ENCODE measurements at regions not wholly inside any gene's neighbourhood (a gene's known extent, or its start where the extent isn't known, plus 50 kb on each side); places are given as distances from the start of the nearest gene placed in this dataset.

DNA sequence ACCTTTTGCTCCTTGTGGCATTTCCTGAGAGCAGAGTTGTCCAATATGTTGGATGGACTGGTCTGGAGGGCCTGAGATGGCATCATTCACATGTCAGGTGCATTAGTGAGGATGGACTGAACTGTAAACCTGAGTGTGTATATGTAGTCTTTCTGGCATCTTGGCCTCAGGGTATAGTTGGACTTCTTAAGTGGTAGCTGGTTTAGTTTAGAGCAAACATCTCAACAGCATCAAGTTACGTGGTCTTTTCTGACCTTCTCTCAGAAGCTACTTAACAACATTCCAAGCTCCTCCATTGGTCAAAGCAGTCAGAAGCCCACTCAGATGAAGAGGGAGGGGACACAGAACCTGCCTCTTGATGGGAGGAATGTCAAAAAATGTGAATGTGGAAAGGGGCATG, 829.9 kb downstream of the METTL15 start:
- no peak overlapping the region for H3K27ac Mint-ChIP-seq (ENCODE audit: unreplicated experiment)
- H3K4me3 Mint-ChIP-seq (ENCODE audit: unreplicated experiment): no peak overlapping the region
- peaks cover 7% of the 10 kb centered on the region for H3K9me3 Mint-ChIP-seq (ENCODE audit: low read depth)
- H3K27me3 Mint-ChIP-seq (ENCODE audit: low read depth): no peaks in the 10 kb centered on the region
- TF ChIP-seq, protein P1, sequence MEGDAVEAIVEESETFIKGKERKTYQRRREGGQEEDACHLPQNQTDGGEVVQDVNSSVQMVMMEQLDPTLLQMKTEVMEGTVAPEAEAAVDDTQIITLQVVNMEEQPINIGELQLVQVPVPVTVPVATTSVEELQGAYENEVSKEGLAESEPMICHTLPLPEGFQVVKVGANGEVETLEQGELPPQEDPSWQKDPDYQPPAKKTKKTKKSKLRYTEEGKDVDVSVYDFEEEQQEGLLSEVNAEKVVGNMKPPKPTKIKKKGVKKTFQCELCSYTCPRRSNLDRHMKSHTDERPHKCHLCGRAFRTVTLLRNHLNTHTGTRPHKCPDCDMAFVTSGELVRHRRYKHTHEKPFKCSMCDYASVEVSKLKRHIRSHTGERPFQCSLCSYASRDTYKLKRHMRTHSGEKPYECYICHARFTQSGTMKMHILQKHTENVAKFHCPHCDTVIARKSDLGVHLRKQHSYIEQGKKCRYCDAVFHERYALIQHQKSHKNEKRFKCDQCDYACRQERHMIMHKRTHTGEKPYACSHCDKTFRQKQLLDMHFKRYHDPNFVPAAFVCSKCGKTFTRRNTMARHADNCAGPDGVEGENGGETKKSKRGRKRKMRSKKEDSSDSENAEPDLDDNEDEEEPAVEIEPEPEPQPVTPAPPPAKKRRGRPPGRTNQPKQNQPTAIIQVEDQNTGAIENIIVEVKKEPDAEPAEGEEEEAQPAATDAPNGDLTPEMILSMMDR (IDR thresholded peaks at IDR 0.05): no peak
- H3K4me1 Mint-ChIP-seq (ENCODE audit: low read depth): no peaks in the 10 kb centered on the region
- H3K36me3 Mint-ChIP-seq (ENCODE audit: low read depth): peaks cover 2% of the 10 kb centered on the region
- DNase-seq (ENCODE audit: low spot score): no peak

GRCh38 chr11:28932940-28933339, 824.8 kb downstream of the METTL15 start:
- Mint-ChIP-seq H3K27me3 (ENCODE audit: low read depth) (no peaks in the 10 kb centered on the region), H3K9me3 (ENCODE audit: low read depth) (peaks cover 27% of the 10 kb centered on the region), H3K4me1 (ENCODE audit: low read depth) (no peaks in the 10 kb centered on the region), H3K4me3 (ENCODE audit: unreplicated experiment) (no peak overlapping the region), H3K27ac (ENCODE audit: unreplicated experiment) (no peak overlapping the region), H3K36me3 (ENCODE audit: low read depth) (peaks cover 8% of the 10 kb centered on the region)
- TF ChIP-seq, protein P1 (IDR thresholded peaks at IDR 0.05): no peak
- no peak for DNase-seq (ENCODE audit: low spot score)

DNA sequence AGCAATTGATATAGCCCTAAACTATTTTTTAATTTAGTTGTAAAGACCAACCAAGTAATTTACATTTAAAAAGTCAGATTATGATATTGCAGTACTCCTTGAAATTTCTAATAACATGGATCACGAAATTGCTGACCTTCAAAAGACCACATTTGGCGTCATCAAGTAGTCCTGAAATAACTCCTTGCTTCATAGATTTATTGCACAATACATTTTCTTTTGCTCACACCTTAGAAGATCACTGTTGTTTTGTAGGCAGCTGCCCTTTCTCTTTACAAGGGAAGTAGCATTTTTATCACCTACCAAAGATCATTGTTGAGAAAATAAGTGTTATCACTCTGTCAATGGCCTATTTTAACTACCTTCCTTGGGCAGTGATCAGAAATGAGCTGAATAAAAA, 815.8 kb downstream of the METTL15 start:
- H3K4me1 Mint-ChIP-seq (ENCODE audit: low read depth): no peaks in the 10 kb centered on the region
- no peak overlapping the region for H3K27ac Mint-ChIP-seq (ENCODE audit: unreplicated experiment)
- peaks cover 7% of the 10 kb centered on the region for H3K9me3 Mint-ChIP-seq (ENCODE audit: low read depth)
- TF ChIP-seq, protein P1 (IDR thresholded peaks at IDR 0.05): no peak
- no peak overlapping the region for H3K4me3 Mint-ChIP-seq (ENCODE audit: unreplicated experiment)
- H3K36me3 Mint-ChIP-seq (ENCODE audit: low read depth): no peaks in the 10 kb centered on the region
- H3K27me3 Mint-ChIP-seq (ENCODE audit: low read depth): no peaks in the 10 kb centered on the region
- DNase-seq (ENCODE audit: low spot score): no peak

DNA sequence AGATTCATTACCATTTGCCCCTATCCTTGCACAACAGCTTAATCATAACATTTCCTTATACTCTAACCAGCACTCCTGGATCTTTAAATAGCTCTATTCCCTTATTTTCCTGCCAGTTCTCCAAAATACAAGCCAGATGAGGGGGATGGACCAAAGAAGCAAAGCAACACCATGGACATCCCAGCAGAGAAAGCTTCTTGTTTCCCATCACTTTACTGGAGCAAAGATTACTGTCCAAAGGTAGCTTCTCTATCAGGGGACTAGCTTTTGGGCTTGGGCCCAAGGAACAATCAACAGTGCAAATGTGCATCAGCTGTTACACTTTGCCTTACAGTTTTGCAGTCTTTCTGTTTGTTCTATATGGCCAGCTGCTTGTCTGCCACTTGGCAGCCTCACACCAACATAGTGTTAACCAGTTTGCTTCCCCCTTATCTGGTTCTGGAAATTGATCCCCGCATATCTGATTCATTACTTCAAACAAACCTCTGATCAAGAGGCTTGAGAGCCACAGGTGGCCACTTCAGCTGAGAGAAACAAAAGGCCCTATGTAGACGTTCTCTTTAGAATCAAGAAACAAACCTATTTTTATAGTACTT, 814.3 kb downstream of the METTL15 start:
- Mint-ChIP-seq H3K4me3 (ENCODE audit: unreplicated experiment) (no peak overlapping the region), H3K36me3 (ENCODE audit: low read depth) (no peaks in the 10 kb centered on the region), H3K9me3 (ENCODE audit: low read depth) (no peaks in the 10 kb centered on the region), H3K27me3 (ENCODE audit: low read depth) (peaks cover 1% of the 10 kb centered on the region), H3K27ac (ENCODE audit: unreplicated experiment) (no peak overlapping the region), H3K4me1 (ENCODE audit: low read depth) (no peaks in the 10 kb centered on the region)
- TF ChIP-seq, protein P1 (IDR thresholded peaks at IDR 0.05): no peak
- DNase-seq (ENCODE audit: low spot score): no peak

GRCh38 chr11:28919194-28919593, 811.0 kb downstream of the METTL15 start:
- Mint-ChIP-seq H3K4me3 (ENCODE audit: unreplicated experiment) (no peak overlapping the region), H3K36me3 (ENCODE audit: low read depth) (no peaks in the 10 kb centered on the region), H3K4me1 (ENCODE audit: low read depth) (no peaks in the 10 kb centered on the region)

More at GRCh38 chr11:28919194-28919593, 811.0 kb downstream of the METTL15 start:
- Mint-ChIP-seq H3K9me3 (ENCODE audit: low read depth) (no peaks in the 10 kb centered on the region), H3K27ac (ENCODE audit: unreplicated experiment) (no peak overlapping the region), H3K27me3 (ENCODE audit: low read depth) (peaks cover 1% of the 10 kb centered on the region)
- TF ChIP-seq, protein P1 (IDR thresholded peaks at IDR 0.05): no peak
- no peak for DNase-seq (ENCODE audit: low spot score)

Data from chondrocyte (in vitro differentiated cells).